GM12891 (cell line): ENCODE measurements at regions not wholly inside any gene's neighbourhood (a gene's known extent, or its start where the extent isn't known, plus 50 kb on each side); places are given as distances from the start of the nearest gene placed in this dataset.

Source experiments
- PAX5 ChIP-seq: IDR thresholded peaks from 2 replicates; pipeline ENCODE4 v1.6.1; 2011; ENCODE audit warnings: low read length, moderate library complexity, mild to moderate bottlenecking; ENCODE audit not compliant: insufficient read depth, severe bottlenecking
- POLR2A ChIP-seq: IDR thresholded peaks from 2 replicates; pipeline ENCODE4 v1.6.1; 2011; ENCODE audit warnings: low read depth, low read length, control low read depth
- POLR2AphosphoS5 ChIP-seq: IDR thresholded peaks from 2 replicates; pipeline ENCODE4 v1.6.1; 2011; ENCODE audit warnings: low read depth, low read length, control low read depth
- SPI1 ChIP-seq: IDR thresholded peaks from 2 replicates; pipeline ENCODE4 v1.6.1; 2011; ENCODE audit warnings: low read depth, low read length, control low read depth
- TAF1 ChIP-seq: IDR thresholded peaks from 2 replicates; pipeline ENCODE4 v1.6.1; 2011; ENCODE audit warnings: low read depth, low read length, control low read depth

- TF ChIP-seq POLR2A = no peak
- TF ChIP-seq POLR2AphosphoS5 = no peak
- no peak for TF ChIP-seq SPI1
- no peak for TF ChIP-seq TAF1
- no peak for TF ChIP-seq PAX5
These were observed 176.3 kb downstream of the KLF12 start for GRCh38 chr13:73957889-73958288.
